KOPT-K1 (cell line): ENCODE measurements at regions not wholly inside any gene's neighbourhood (a gene's known extent, or its start where the extent isn't known, plus 50 kb on each side); places are given as distances from the start of the nearest gene placed in this dataset.

Experiments
- H3K27ac ChIP-seq: fragments of 200-600 bp; sonication (generic); 2 replicates; pipeline ENCODE4 v1.5.1; 2016; ENCODE audit warnings: antibody characterized with exemption, mild to moderate bottlenecking, low read depth, low read length; ENCODE audit not compliant: poor library complexity, severe bottlenecking
- H3K36me3 ChIP-seq: fragments of 200-600 bp; sonication (generic); 2 replicates; pipeline ENCODE4 v1.5.1; 2017; ENCODE audit warnings: antibody characterized with exemption, mild to moderate bottlenecking, low read length, moderate library complexity; ENCODE audit not compliant: insufficient read depth
- H3K9me3 ChIP-seq: fragments of 200-600 bp; sonication (generic); 2 replicates; pipeline ENCODE4 v1.5.1; 2017; ENCODE audit warnings: antibody characterized with exemption, low read length, mild to moderate bottlenecking; ENCODE audit not compliant: insufficient read depth, poor library complexity, severe bottlenecking

DNA sequence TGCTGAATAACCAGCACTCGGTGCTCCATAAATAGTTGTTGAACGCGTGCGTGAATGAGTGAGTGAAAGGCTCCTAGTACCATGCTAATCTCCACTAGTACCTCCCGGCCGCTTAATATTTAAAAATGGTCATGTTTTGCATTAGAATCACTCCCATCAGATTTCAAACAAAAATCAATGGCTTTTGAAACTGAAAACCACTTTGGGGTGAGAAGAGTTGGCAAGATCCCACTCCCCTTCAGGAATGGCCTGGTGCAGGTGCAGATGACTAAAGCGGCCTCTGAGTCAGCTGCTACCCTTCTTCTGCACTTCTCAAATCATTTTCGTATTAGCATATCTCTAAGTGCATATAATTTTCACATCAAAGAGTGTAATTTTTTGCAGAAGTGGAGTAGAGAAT is 425.3 kb upstream of the PROK2 start:
- Histone ChIP-seq H3K9me3 (no peaks in the 10 kb centered on the region), H3K36me3 (no peaks in the 10 kb centered on the region), H3K27ac (no peak overlapping the region)

GRCh38 chr3:72205297-72205826 is 420.4 kb upstream of the PROK2 start:
- Histone ChIP-seq H3K9me3 (peaks cover 7% of the 10 kb centered on the region), H3K27ac (no peak overlapping the region), H3K36me3 (no peaks in the 10 kb centered on the region)

- Histone ChIP-seq H3K9me3 (peaks cover 8% of the 10 kb centered on the region), H3K36me3 (no peaks in the 10 kb centered on the region), H3K27ac (no peak overlapping the region)
Observed at GRCh38 chr3:72204452-72204851, 419.5 kb upstream of the PROK2 start.

DNA sequence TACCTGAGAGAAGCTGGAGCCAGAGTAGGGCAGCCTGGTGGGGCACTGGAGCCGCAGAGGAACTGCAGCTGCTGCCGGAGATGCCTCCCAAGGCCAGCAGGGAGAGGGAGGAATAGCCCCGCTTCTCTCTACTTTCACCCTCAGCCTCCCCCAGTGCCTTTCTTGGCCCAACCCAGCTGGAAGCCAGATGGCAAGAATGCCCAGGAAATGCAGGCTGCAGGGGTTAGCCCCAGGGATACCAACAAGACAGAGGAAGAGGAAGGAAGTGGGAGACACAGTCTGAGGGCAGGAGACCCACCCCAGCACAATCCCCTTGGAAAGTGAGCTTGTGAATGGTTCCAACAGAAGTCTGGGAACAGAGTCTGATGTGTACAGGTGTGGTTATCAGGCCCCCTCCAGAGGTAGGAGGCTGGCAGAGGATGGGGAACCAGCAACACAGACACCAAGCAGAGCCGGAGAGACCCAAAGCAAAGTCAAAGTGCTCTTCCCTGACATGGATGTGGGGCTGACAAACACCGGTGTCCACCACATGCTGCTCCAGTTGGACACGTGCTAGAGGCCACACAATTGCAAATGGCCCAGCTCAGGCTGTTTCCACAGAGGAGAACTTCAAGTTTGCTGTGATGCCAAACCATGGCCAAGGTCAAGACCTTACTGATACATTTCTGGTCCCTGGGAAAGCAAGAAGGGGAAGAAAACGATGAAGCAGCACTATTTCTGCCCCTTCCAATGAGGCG is 418.8 kb upstream of the PROK2 start:
- Histone ChIP-seq H3K27ac (no peak overlapping the region), H3K9me3 (peaks cover 8% of the 10 kb centered on the region), H3K36me3 (no peaks in the 10 kb centered on the region)

DNA sequence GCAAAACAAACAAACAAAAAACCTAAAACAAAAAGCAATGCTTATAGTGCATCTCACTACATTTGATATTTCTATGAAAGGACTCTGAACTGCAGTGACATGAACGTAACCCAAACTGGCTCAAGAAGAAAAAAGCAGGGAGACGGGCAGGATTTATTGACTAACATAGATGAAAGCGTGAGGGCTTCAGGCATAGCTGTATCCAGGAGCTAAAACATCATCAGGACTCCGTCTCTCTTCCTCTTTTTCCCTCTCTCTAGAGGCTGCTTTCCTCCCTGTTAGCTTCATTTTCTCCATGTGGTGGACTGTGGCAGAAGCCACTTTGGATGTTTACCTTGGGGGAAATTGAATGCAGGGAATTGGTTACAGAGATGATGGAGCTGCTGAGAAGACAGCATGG is 418.2 kb upstream of the PROK2 start:
- Histone ChIP-seq H3K36me3 (no peaks in the 10 kb centered on the region), H3K27ac (no peak overlapping the region), H3K9me3 (peaks cover 8% of the 10 kb centered on the region)

GRCh38 chr3:72200332-72200731 is 415.4 kb upstream of the PROK2 start:
- peaks cover 8% of the 10 kb centered on the region for H3K9me3 ChIP-seq
- no peaks in the 10 kb centered on the region for H3K36me3 ChIP-seq
- H3K27ac ChIP-seq: no peak overlapping the region

GRCh38 chr3:72199530-72199929 is 414.6 kb upstream of the PROK2 start:
- Histone ChIP-seq H3K27ac (no peak overlapping the region), H3K9me3 (peaks cover 8% of the 10 kb centered on the region), H3K36me3 (no peaks in the 10 kb centered on the region)

DNA sequence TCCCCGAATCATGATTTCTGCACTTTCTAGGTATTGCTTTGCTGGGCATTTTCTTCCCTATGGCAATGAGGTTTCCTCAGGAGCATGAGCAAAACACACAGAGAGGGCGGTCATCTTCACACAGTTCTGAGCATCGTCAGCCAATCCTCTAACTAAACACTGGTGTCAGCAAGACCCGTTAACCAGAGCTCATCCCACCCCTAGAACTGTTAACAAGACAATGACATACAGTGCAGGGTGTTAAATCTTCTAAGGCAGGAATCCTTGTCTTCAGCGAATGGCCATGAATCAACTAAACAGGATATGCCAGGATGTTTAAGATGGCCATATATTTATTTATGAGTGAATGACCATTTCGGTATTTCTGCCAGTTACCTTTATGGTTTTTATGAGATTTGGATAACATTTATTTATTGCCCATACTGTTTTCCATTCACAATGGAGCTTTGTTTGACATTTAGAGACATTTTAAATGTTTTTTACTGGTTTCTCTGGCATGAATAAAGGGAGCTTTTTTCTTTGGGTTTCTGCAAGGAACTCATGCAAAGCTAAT is 411.5 kb upstream of the PROK2 start:
- Histone ChIP-seq H3K27ac (no peak overlapping the region), H3K36me3 (no peaks in the 10 kb centered on the region)

DNA sequence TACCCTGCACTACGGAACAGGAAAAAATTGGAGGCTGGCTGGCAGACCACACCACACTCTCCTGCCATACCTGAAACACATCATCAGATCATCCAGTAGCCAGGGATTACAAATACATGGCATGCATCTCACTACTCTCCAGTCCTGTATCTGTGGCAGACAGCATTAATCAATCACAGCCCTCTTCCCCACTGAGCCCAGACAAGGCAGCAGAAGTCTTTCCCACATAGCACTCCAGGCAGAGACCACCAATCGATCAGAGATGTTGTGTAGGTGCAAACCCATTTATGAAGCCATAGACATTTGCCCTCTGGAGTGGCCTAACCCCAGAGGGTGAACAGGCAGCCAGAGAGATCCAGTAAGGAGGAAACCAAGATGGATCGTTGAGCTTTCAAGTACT is 410.9 kb upstream of the PROK2 start:
- peaks cover 6% of the 10 kb centered on the region for H3K9me3 ChIP-seq
- H3K27ac ChIP-seq: no peak overlapping the region
- no peaks in the 10 kb centered on the region for H3K36me3 ChIP-seq

More for the DNA sequence above, 411.5 kb upstream of the PROK2 start:
- peaks cover 8% of the 10 kb centered on the region for H3K9me3 ChIP-seq

DNA sequence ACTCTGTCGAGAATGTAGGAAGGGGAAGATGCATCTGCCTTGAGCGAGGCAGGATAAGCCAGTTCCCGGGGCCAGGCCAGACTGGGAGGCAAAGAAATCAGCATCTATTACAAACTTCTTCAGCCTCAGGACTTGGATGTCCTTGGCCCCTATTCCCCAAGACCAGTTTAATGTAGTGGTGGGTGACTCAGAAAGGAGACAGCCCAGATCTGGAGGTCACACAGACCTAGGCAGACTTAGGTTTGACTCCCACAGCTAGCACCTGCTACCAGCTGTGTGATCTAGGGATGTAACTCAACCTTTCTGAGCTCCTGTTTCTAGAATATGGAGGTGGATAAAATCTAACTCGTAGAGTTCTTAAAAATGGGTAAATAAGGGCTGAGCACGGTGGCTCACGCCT is 409.5 kb upstream of the PROK2 start:
- Histone ChIP-seq H3K9me3 (no peaks in the 10 kb centered on the region), H3K27ac (no peak overlapping the region), H3K36me3 (no peaks in the 10 kb centered on the region)

DNA sequence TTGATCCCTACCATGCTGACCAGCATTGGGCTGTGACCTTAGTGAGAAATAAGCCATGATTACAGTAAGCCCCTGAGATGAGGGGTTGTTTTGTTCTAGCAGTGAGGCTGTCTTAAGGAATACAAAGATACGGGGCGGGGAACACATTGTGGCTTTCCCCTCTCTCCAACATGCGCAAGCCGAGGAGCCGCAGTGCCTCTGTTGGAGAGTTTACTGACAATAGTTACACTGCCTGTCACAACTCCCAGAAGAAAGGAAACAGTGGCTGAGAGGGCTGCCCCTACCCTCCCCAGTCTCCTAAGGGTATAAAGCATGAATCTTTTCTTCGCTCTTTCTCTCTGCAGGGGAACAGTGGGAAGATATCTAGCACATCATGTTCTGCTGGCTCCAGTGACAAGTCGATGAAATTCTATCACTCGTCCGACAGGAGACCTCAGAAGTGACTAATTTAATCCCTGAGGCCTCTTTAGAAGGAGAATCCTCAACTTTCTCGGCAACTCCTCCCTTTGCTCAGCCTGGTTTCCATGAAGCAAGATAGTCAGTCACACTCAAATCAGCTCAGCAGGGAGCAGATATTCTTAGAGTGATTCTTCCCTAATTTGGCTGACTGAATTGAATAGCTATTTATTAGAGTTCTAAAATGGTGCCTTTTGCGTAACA is 409.0 kb upstream of the PROK2 start:
- H3K9me3 ChIP-seq: no peaks in the 10 kb centered on the region
- no peak overlapping the region for H3K27ac ChIP-seq
- H3K36me3 ChIP-seq: no peaks in the 10 kb centered on the region

DNA sequence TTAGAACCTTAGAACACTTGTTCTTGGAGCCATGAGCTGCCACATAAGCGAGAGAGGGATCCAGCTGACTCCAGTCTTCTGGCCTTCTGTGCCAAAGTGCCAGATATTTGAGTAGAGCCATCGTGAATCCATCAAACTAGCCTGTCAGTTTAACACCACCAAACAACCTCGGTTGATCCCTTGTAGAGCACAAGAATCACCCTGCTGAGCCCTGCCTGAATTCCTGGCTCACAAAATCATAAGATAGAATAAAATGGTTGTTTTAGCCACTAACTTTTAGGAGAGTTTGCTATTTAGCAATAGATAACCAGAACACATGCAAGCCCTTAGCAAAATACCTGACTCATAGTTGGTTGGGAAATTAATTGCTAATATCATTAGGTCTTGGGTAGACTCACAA is 407.6 kb upstream of the PROK2 start:
- no peak overlapping the region for H3K27ac ChIP-seq
- no peaks in the 10 kb centered on the region for H3K36me3 ChIP-seq
- no peaks in the 10 kb centered on the region for H3K9me3 ChIP-seq

GRCh38 chr3:72191209-72191960 is 406.4 kb upstream of the PROK2 start:
- Histone ChIP-seq H3K36me3 (no peaks in the 10 kb centered on the region), H3K9me3 (no peaks in the 10 kb centered on the region)

GRCh38 chr3:72190050-72190449 is 405.1 kb upstream of the PROK2 start:
- H3K27ac ChIP-seq: no peak overlapping the region
- H3K9me3 ChIP-seq: no peaks in the 10 kb centered on the region
- H3K36me3 ChIP-seq: no peaks in the 10 kb centered on the region

More at GRCh38 chr3:72191209-72191960, 406.4 kb upstream of the PROK2 start:
- no peak overlapping the region for H3K27ac ChIP-seq

DNA sequence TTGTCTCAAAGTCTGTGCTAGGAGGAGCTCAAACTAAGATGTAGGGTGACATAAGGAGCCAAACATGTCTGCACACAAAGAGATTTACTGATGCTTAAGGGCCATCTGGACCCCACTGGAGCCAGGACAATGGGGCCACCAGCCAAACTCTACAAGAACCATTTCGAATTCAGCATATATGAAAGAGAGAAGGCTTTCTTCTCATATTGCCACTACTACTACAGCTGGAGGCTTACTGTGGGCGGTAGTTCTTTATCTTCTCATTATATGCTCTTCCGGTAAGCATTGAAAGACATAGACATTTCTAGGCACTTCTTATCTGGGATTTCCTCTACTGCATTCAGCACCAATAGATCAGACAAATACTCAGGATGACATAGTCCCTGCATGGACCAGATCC is 404.4 kb upstream of the PROK2 start:
- H3K36me3 ChIP-seq: no peaks in the 10 kb centered on the region
- H3K9me3 ChIP-seq: no peaks in the 10 kb centered on the region
- H3K27ac ChIP-seq: no peak overlapping the region
